Peyer's patch (tissue), 4 donors: ENCODE measurements at regions not wholly inside any gene's neighbourhood (a gene's known extent, or its start where the extent isn't known, plus 50 kb on each side); places are given as distances from the start of the nearest gene placed in this dataset.
"Not testable (repeated sequence)": the region's sequence is repeated elsewhere in the genome, so short reads cannot be mapped to it uniquely, and the experiment has no call there.

Experiments used
- DNase-seq, 3 donors: peaks; one replicate each; pipeline ENCODE4 v3.0.0-alpha.2; 2017 to 2019
- H3K27ac ChIP-seq, 4 donors: fragments of 200-600 bp; sonication (generic); one replicate each; pipeline ENCODE4 v1.5.1; 2016 to 2019
- H3K27me3 ChIP-seq, 2 donors: fragments of 200-600 bp; sonication (generic); one replicate each; pipeline ENCODE4 v1.5.1; 2019
- H3K36me3 ChIP-seq, 3 donors: fragments of 200-600 bp; sonication (generic); one replicate each; pipeline ENCODE4 v1.5.1; 2016 to 2019
- H3K4me1 ChIP-seq, 4 donors: fragments of 200-600 bp; sonication (generic); one replicate each; pipeline ENCODE4 v1.5.1; 2016 to 2019
- H3K4me3 ChIP-seq, 4 donors: fragments of 200-600 bp; sonication (generic); 1 replicate in 3 of 4; 2 replicates in 1 of 4; pipeline ENCODE4 v1.5.1; 2016 to 2019; ENCODE audit warnings: mild to moderate bottlenecking in 1 of 4
- H3K9me3 ChIP-seq, 4 donors: fragments of 200-600 bp; sonication (generic); one replicate each; pipeline ENCODE4 v1.5.1; 2016 to 2019; ENCODE audit warnings: mild to moderate bottlenecking in 1 of 4
- POLR2A ChIP-seq, 2 donors: fragments of 450-650 bp; IDR thresholded peaks; one replicate each; pipeline ENCODE4 v1.5.1; 2017; ENCODE audit warnings: antibody characterized with exemption in 2 of 2, mild to moderate bottlenecking in 2 of 2, moderate library complexity in 2 of 2
- TF ChIP-seq, protein P1 (sequence below), 6 experiments: fragments of 450-650 bp in 4 of 6; fragments of 200-600 bp in 2 of 6; sonication (generic) in 1 of 6; IDR thresholded peaks; one replicate each; pipeline ENCODE4 v1.5.1; 2017 to 2019; ENCODE audit warnings: antibody characterized with exemption in 6 of 6, mild to moderate bottlenecking in 3 of 6, moderate library complexity in 1 of 6

DNA sequence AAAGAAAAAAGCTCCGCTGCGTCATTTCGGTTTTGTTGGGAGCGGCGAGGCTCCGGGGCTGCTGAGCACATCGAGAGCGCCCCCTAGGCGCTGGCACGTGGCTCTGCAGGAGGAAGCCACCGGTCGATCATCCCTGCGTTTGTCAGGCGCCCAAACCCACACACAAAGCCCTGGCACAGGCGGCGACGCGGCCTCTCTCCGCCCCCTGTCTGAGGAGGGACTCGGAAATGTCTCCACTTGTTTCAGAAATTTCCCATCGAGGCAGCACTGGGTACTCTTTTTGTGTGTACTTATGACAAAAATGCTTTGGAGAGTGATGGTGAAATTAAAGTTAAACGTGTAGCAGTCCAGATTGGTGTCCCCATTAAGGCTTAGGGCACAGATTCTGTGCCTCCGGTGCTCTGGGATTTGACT, 407.3 kb upstream of the ONECUT1 start:
- H3K4me3 ChIP-seq = no peak overlapping the region
- no peak overlapping the region for H3K27ac ChIP-seq

DNA sequence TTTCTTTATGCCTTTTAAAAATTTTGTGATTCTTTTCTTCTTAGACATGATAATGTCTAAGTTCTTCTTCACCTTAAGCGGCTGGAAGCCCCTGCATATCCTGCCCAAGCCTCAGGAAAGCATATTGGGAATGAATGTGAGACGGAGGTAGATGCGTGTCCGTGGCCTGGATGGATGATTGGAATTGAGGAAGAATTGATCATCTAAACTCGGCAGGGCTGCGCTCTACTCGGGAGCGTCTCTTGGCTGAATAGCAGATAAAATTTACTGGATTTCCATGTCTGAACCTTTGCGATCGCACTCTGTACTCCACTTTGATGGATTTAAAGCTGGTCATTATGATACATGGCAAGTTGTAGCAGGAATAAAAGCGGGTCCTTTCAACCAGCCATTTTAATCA, 406.7 kb upstream of the ONECUT1 start:
- H3K27ac ChIP-seq = no peak overlapping the region
- TF ChIP-seq, protein P1, sequence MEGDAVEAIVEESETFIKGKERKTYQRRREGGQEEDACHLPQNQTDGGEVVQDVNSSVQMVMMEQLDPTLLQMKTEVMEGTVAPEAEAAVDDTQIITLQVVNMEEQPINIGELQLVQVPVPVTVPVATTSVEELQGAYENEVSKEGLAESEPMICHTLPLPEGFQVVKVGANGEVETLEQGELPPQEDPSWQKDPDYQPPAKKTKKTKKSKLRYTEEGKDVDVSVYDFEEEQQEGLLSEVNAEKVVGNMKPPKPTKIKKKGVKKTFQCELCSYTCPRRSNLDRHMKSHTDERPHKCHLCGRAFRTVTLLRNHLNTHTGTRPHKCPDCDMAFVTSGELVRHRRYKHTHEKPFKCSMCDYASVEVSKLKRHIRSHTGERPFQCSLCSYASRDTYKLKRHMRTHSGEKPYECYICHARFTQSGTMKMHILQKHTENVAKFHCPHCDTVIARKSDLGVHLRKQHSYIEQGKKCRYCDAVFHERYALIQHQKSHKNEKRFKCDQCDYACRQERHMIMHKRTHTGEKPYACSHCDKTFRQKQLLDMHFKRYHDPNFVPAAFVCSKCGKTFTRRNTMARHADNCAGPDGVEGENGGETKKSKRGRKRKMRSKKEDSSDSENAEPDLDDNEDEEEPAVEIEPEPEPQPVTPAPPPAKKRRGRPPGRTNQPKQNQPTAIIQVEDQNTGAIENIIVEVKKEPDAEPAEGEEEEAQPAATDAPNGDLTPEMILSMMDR (IDR thresholded peaks at IDR 0.05) = no peak
- no peak for TF ChIP-seq POLR2A (IDR thresholded peaks at IDR 0.05)
- no peaks in the 10 kb centered on the region for H3K4me1 ChIP-seq
- no peaks in the 10 kb centered on the region for H3K9me3 ChIP-seq
- H3K27me3 ChIP-seq = no peaks in the 10 kb centered on the region
- DNase-seq = no peak
- H3K36me3 ChIP-seq = no peaks in the 10 kb centered on the region
- no peak overlapping the region for H3K4me3 ChIP-seq

More for the DNA sequence above, 407.3 kb upstream of the ONECUT1 start:
- peak in 2 of 3 donors; percentile 65 to 69 for DNase-seq
- Histone ChIP-seq H3K36me3 (no peaks in the 10 kb centered on the region), H3K9me3 (no peaks in the 10 kb centered on the region), H3K4me1 (no peaks in the 10 kb centered on the region), H3K27me3 (no peaks in the 10 kb centered on the region)
- TF ChIP-seq, protein P1 (IDR thresholded peaks at IDR 0.05) = peak in 4 of 6 experiments; percentile 57 to 78 (median 74)
- no peak for TF ChIP-seq POLR2A (IDR thresholded peaks at IDR 0.05)

DNA sequence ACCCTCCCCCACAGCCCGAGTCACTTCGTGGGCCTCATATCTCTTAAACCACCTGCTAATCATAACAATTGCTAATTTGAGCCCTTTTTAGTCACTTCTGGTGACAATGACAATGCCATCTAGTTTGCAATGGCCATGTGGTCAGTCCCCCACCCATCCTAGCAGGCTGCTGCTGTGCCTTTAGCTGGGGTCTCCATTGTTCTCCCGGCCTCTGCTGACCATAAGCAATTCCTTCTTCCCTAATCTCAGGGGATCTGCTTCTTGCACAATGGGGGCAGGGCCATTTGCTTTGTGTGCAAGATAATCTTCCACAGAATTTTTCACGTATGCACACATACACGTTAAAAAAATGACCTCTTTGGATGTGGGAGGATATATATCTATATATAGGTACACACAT, 406.1 kb upstream of the ONECUT1 start:
- TF ChIP-seq, protein P1 (IDR thresholded peaks at IDR 0.05) = no peak
- TF ChIP-seq POLR2A (IDR thresholded peaks at IDR 0.05) = no peak
- Histone ChIP-seq H3K4me3 (no peak overlapping the region), H3K4me1 (no peaks in the 10 kb centered on the region)

DNA sequence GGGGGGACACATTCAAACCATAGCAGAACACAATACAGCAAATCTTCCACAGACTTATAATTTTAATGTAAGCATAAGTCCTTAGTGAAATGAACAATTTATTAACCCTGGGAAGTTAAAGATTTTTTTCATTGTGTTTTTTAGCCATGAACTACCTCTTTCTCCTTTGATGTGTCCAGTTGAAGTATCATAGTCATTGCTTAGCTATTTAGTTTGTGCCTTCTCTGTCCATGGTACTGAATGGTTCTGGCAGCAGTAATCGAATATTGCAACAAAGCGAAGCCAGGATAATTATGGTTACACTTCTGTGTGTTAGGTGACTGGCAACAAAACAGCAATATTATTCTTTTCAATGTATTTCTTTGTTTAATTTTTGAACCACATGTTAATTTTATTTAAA, 403.0 kb upstream of the ONECUT1 start:
- TF ChIP-seq POLR2A (IDR thresholded peaks at IDR 0.05) = no peak

More for the DNA sequence above, 406.1 kb upstream of the ONECUT1 start:
- Histone ChIP-seq H3K9me3 (no peaks in the 10 kb centered on the region), H3K36me3 (no peaks in the 10 kb centered on the region), H3K27me3 (no peaks in the 10 kb centered on the region), H3K27ac (no peak overlapping the region)
- no peak for DNase-seq

DNA sequence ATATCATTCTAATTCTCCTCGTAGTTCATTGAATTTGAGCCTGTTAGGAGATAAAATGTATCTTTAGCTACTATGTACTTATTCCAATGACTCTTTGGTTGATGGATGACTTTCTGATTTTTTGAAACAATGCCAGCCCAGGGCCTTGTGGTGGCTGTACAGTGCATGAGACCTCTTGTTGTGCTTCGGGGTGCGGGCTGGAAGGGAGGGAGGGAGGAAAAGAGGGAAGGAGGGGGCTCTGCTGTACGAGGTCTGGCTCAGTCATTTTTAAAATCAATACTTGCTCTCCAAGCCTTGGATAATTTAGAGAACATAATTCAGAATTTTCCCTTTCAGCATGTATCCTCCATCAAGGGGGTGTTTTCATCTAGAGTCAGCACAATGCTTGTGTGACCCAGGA, 399.7 kb upstream of the ONECUT1 start:
- TF ChIP-seq, protein P1 (IDR thresholded peaks at IDR 0.05) = no peak
- TF ChIP-seq POLR2A (IDR thresholded peaks at IDR 0.05) = no peak
- no peaks in the 10 kb centered on the region for H3K36me3 ChIP-seq

More for the DNA sequence above, 403.0 kb upstream of the ONECUT1 start:
- Histone ChIP-seq H3K4me1 (no peaks in the 10 kb centered on the region), H3K4me3 (no peak overlapping the region), H3K36me3 (no peaks in the 10 kb centered on the region), H3K27me3 (no peaks in the 10 kb centered on the region), H3K9me3 (no peaks in the 10 kb centered on the region), H3K27ac (no peak overlapping the region)
- no peak for DNase-seq

DNA sequence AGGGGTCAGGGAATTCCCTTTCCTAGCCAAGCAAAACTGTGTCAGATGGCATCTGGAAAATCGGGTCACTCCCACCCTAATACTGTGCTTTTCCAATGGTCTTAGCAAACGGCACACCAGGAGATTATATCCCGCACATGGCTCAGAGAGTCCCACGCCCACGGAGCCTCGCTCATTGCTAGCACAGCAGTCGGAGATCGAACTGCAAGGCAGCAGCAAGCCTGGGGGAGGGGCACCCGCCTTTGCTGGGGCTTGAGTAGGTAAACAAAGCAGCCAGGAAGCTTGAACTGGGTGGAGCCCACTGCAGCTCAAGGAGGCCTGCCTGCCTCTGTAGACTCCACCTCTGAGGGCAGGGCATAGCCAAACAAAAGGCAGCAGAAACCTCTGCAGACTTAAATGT, 393.3 kb upstream of the ONECUT1 start:
- H3K36me3 ChIP-seq, H3K9me3 ChIP-seq, H3K4me1 ChIP-seq, H3K27me3 ChIP-seq, DNase-seq, H3K4me3 ChIP-seq, H3K27ac ChIP-seq: not testable (repeated sequence)

More for the DNA sequence above, 399.7 kb upstream of the ONECUT1 start:
- Histone ChIP-seq H3K4me1 (no peaks in the 10 kb centered on the region), H3K4me3 (no peak overlapping the region), H3K9me3 (no peaks in the 10 kb centered on the region), H3K27ac (no peak overlapping the region), H3K27me3 (no peaks in the 10 kb centered on the region)
- DNase-seq = no peak

DNA sequence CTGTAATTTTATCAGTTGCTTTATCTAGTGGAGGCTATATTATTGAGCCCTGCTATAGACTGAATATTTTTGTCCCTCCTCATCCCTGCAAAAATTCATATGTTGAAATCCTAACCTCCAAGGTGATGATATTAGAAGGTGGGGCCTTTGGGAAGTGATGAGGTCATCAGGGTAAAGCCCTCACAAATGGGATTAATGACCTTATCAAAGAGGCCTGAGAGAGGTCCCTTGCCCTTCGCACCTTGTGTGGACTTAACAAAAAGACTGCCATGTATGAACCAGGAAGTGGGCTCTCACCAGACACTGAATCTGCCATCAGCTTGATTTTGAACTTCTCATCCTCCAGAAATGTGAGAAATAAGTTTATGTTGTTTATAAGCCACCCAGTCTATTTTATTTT, 381.4 kb upstream of the ONECUT1 start:
- no peaks in the 10 kb centered on the region for H3K9me3 ChIP-seq
- H3K4me3 ChIP-seq = no peak overlapping the region
- H3K4me1 ChIP-seq = no peaks in the 10 kb centered on the region
- H3K36me3 ChIP-seq = no peaks in the 10 kb centered on the region
- no peak overlapping the region for H3K27ac ChIP-seq
- no peaks in the 10 kb centered on the region for H3K27me3 ChIP-seq
- DNase-seq = no peak
- no peak for TF ChIP-seq POLR2A (IDR thresholded peaks at IDR 0.05)
